ENCODE measurements at regions not wholly inside any gene's neighbourhood (a gene's known extent, or its start where the extent isn't known, plus 50 kb on each side); places are given as distances from the start of the nearest gene placed in this dataset.

DNA sequence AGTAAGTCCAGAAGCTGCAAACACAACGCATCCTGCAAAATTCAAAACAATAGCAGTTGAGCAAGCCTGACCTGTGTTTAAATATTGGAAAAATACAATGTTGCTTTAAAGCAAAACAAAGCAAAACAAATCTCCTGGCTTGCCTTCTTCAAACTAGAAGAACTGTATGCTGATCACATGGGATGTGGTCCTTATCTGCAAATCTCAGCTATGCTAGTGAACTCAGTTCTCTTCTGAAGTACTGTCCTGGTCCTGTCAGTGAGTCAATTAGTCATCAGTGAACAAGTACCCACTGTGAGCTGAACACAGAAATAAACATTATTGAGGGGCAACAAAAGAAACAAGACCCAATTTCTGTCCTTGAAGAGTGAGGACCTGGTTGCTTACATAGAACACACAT is 522.5 kb downstream of the SMARCA1 start:
- H4K20me1 ChIP-seq (ENCODE audit: insufficient read depth): no peaks in the 10 kb centered on the region
- H3K79me2 ChIP-seq (replicated peaks; ENCODE audit: insufficient read depth, low read length): no peaks in the 10 kb centered on the region
- no peak overlapping the region for H3K9ac ChIP-seq (ENCODE audit: low read length)
- no peaks in the 10 kb centered on the region for H3K27me3 ChIP-seq (ENCODE audit: insufficient read depth, low read depth, low read length)
- TF ChIP-seq TAF1 (IDR thresholded peaks at IDR 0.05; ENCODE audit: low read depth) (no peak), RAD21 (conservative IDR thresholded peaks at IDR 0.05) (no peak), POLR2AphosphoS5 (IDR thresholded peaks at IDR 0.05) (no peak)
- no peak overlapping the region for H3K4me2 ChIP-seq (ENCODE audit: low read length)
- no peak overlapping the region for H3K4me3 ChIP-seq (ENCODE audit: low read length)
- no peaks in the 10 kb centered on the region for H3K9me2 ChIP-seq (ENCODE audit: insufficient read depth, low read length)
- H3K27ac ChIP-seq (ENCODE audit: low read length): no peak overlapping the region
- H3K36me3 ChIP-seq (ENCODE audit: insufficient read depth, low read length): no peaks in the 10 kb centered on the region
- no peaks in the 10 kb centered on the region for H3K9me3 ChIP-seq (ENCODE audit: low read length)
- no peaks in the 10 kb centered on the region for H3F3A ChIP-seq (ENCODE audit: insufficient read depth, low read length, poor library complexity, severe bottlenecking)
- H2AFZ ChIP-seq (ENCODE audit: low read depth, low read length): no peak overlapping the region

DNA sequence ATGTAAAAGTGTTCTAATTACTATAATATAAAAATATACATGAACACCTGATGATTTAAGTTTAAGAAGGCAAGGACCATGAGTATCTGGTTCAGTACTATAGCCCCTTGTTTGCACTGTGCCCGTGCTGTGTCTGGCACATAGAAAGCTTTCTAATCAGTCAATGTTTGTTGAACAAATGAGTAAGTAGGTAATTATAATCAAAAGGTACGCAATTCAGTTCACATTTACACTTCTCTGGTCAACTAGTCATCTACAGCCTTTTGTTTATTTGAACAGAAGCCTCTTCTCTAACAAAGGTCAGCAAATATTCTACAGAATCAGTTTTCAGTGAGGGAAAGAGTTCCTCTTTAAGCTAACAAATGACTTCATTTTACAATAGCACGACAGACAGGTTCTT is 523.3 kb downstream of the SMARCA1 start:
- Histone ChIP-seq H3K79me2 (replicated peaks; ENCODE audit: insufficient read depth, low read length) (no peaks in the 10 kb centered on the region), H3K4me2 (ENCODE audit: low read length) (no peak overlapping the region), H3K9me2 (ENCODE audit: insufficient read depth, low read length) (no peaks in the 10 kb centered on the region), H3K9ac (ENCODE audit: low read length) (no peak overlapping the region), H3K9me3 (ENCODE audit: low read length) (no peaks in the 10 kb centered on the region), H4K20me1 (ENCODE audit: insufficient read depth) (no peaks in the 10 kb centered on the region), H3K4me3 (ENCODE audit: low read length) (no peak overlapping the region), H3K36me3 (ENCODE audit: insufficient read depth, low read length) (no peaks in the 10 kb centered on the region), H3K27me3 (ENCODE audit: insufficient read depth, low read depth, low read length) (no peaks in the 10 kb centered on the region), H3F3A (ENCODE audit: insufficient read depth, low read length, poor library complexity, severe bottlenecking) (no peaks in the 10 kb centered on the region), H2AFZ (ENCODE audit: low read depth, low read length) (no peak overlapping the region), H3K27ac (ENCODE audit: low read length) (no peak overlapping the region)
- no peak for TF ChIP-seq TAF1 (IDR thresholded peaks at IDR 0.05; ENCODE audit: low read depth)

DNA sequence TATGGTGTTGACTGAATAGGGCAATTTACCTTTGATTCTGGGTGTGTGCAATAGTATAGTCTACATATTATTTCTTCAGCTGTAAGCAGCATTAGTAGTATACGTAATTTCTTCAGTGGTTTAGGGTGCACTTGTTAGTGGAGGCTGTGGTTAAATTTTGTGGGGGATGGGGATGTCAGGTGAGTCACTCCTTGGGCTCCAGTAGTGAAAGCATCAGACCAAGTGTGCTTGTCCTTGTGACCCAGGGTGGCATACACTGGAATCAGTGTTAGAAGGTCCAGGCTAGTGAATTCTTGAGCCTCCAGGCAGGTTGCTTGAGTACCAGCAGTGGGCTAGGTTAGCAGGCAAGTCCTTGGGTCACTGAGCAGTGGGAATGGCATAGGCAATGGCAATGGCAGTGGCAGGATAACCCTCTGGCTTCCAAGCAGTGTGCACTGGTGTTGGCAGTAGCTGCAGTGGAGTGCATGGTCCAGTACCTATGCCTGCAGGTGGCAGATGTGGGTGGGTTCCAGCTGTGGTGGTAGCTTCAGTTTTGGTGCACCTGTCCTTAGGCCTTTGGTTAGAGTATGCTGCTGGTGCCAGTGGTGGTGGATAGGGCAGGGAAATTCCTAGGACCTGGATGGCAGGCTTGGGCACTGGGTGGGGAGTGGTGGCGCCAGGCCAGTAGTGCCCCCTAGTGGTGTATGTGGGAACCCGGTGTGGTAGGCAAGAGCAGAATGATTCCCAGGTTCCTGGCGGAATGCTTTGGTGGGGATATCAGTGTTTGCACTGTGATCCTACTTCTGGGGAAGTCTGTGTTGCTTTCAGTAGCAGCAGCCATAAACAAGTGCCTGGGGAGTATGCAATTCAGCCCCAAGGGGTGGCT is 531.0 kb downstream of the SMARCA1 start:
- Histone ChIP-seq H3K9ac (ENCODE audit: low read length) (no peak overlapping the region), H3K4me3 (ENCODE audit: low read length) (no peak overlapping the region), H2AFZ (ENCODE audit: low read depth, low read length) (no peak overlapping the region), H4K20me1 (ENCODE audit: insufficient read depth) (no peaks in the 10 kb centered on the region), H3K9me3 (ENCODE audit: low read length) (no peaks in the 10 kb centered on the region), H3K36me3 (ENCODE audit: insufficient read depth, low read length) (no peaks in the 10 kb centered on the region), H3F3A (ENCODE audit: insufficient read depth, low read length, poor library complexity, severe bottlenecking) (no peaks in the 10 kb centered on the region), H3K79me2 (replicated peaks; ENCODE audit: insufficient read depth, low read length) (no peaks in the 10 kb centered on the region), H3K9me2 (ENCODE audit: insufficient read depth, low read length) (no peaks in the 10 kb centered on the region), H3K4me2 (ENCODE audit: low read length) (no peak overlapping the region), H3K27me3 (ENCODE audit: insufficient read depth, low read depth, low read length) (no peaks in the 10 kb centered on the region), H3K27ac (ENCODE audit: low read length) (no peak overlapping the region)
- TF ChIP-seq POLR2AphosphoS5 (IDR thresholded peaks at IDR 0.05): no peak
- TF ChIP-seq MXI1 (conservative IDR thresholded peaks at IDR 0.05; ENCODE audit: poor library complexity, severe bottlenecking): no peak
- no peak for TF ChIP-seq SMC3 (conservative IDR thresholded peaks at IDR 0.05; ENCODE audit: poor library complexity)
- no peak for TF ChIP-seq REST (IDR thresholded peaks at IDR 0.05; ENCODE audit: borderline replicate concordance)
